Upper lobe of left lung (tissue), 6 donors: ENCODE measurements at regions not wholly inside any gene's neighbourhood (a gene's known extent, or its start where the extent isn't known, plus 50 kb on each side); places are given as distances from the start of the nearest gene placed in this dataset.
"Not testable (repeated sequence)": the region's sequence is repeated elsewhere in the genome, so short reads cannot be mapped to it uniquely, and the experiment has no call there.

Source experiments
- ATAC-seq, 2 donors: fragments of 200-7000 bp; cut with Tn5 transposase; one replicate each; pipeline ENCODE4 v1.9.1; 2022; ENCODE audit warnings: mild to moderate bottlenecking in 2 of 2, moderate library complexity in 2 of 2; ENCODE audit not compliant: low FRiP score in 2 of 2
- DNase-seq, 2 donors: peaks; one replicate each; pipeline ENCODE4 v3.0.0-alpha.2; 2019 to 2020
- H3K27ac ChIP-seq, 4 donors: fragments of 200-600 bp; sonication (generic); one replicate each; pipeline ENCODE4 v1.5.1; 2016 to 2019
- H3K27me3 ChIP-seq, 4 donors: fragments of 200-600 bp; sonication (generic); one replicate each; pipeline ENCODE4 v1.5.1; 2017 to 2019
- H3K36me3 ChIP-seq, 4 donors: fragments of 200-600 bp; sonication (generic); one replicate each; pipeline ENCODE4 v1.5.1; 2016 to 2019
- H3K4me1 ChIP-seq, 4 donors: fragments of 200-600 bp; sonication (generic); one replicate each; pipeline ENCODE4 v1.5.1; 2018 to 2019
- H3K4me3 ChIP-seq, 4 donors: fragments of 200-600 bp; sonication (generic); one replicate each; pipeline ENCODE4 v1.5.1; 2017 to 2019; ENCODE audit warnings: mild to moderate bottlenecking in 2 of 4, moderate library complexity in 1 of 4
- H3K9me3 ChIP-seq, 4 donors: fragments of 200-600 bp; sonication (generic); one replicate each; pipeline ENCODE4 v1.5.1; 2018 to 2019
- EP300 ChIP-seq, 4 donors: sonication (generic); formaldehyde crosslinking; IDR thresholded peaks; one replicate each; pipeline ENCODE4 v1.5.1; 2017; ENCODE audit warnings: antibody characterized with exemption in 4 of 4, control low read depth in 2 of 4
- POLR2A ChIP-seq, 4 donors: fragments of 450-650 bp; IDR thresholded peaks; one replicate each; pipeline ENCODE4 v1.5.1; 2016 to 2017; ENCODE audit warnings: antibody characterized with exemption in 4 of 4, mild to moderate bottlenecking in 2 of 4
- POLR2AphosphoS5 ChIP-seq, 2 donors: sonication (generic); formaldehyde crosslinking; IDR thresholded peaks; one replicate each; pipeline ENCODE4 v1.5.1; 2017; ENCODE audit warnings: antibody characterized with exemption in 2 of 2
- WGBS, 2 donors: methylation state at CpG; one replicate each; pipeline ENCODE4 v1.1.5; 2017 to 2018; 5-methylcytosine and 5-hydroxymethylcytosine counted together
- TF ChIP-seq, protein P1 (sequence below), 6 experiments: fragments of 450-650 bp in 4 of 6; fragments of 200-600 bp in 2 of 6; sonication (generic) in 2 of 6; IDR thresholded peaks; one replicate each; pipeline ENCODE4 v1.5.1; 2016 to 2019; ENCODE audit warnings: antibody characterized with exemption in 6 of 6
- donor health status: DM: no; HTN: no; CAD: no; lungs with moderate emphysema.
- donor health status: DM: no; HTN: yes; CAD: no; lungs with severe emphysema.

DNA sequence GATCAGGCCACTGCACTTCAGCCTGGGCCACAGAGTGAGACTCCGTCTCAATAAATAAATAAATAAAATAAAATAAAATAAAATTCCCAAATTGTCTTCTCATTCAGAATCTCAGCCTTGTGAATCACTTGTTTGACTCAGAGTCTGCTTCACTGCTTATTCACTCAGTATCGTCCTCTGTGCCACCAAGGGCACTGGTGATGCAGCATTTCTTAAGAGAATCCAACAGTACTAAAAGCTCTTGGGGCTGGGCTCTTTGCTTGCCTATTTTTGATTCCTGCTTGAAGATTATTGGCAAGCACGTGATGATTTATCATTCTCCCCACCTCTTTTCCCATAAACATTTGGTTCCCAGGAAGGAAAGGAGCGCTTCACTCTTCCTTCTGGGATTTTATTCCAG is 54.8 kb upstream of the HMGB1 start:
- ATAC-seq (no peak), DNase-seq (no peak)
- no peak for TF ChIP-seq EP300 (IDR thresholded peaks at IDR 0.05)
- TF ChIP-seq POLR2A (IDR thresholded peaks at IDR 0.05): no peak
- TF ChIP-seq POLR2AphosphoS5 (IDR thresholded peaks at IDR 0.05): no peak
- TF ChIP-seq, protein P1, sequence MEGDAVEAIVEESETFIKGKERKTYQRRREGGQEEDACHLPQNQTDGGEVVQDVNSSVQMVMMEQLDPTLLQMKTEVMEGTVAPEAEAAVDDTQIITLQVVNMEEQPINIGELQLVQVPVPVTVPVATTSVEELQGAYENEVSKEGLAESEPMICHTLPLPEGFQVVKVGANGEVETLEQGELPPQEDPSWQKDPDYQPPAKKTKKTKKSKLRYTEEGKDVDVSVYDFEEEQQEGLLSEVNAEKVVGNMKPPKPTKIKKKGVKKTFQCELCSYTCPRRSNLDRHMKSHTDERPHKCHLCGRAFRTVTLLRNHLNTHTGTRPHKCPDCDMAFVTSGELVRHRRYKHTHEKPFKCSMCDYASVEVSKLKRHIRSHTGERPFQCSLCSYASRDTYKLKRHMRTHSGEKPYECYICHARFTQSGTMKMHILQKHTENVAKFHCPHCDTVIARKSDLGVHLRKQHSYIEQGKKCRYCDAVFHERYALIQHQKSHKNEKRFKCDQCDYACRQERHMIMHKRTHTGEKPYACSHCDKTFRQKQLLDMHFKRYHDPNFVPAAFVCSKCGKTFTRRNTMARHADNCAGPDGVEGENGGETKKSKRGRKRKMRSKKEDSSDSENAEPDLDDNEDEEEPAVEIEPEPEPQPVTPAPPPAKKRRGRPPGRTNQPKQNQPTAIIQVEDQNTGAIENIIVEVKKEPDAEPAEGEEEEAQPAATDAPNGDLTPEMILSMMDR (IDR thresholded peaks at IDR 0.05): no peak
- 77 to 88% methylated on average over 4 of the region's 4 CpGs for WGBS, 2 donors
- no peak overlapping the region for H3K4me3 ChIP-seq
- H3K9me3 ChIP-seq: no peaks in the 10 kb centered on the region
- H3K4me1 ChIP-seq: no peaks in the 10 kb centered on the region
- no peak overlapping the region for H3K27ac ChIP-seq
- no peaks in the 10 kb centered on the region for H3K36me3 ChIP-seq
- H3K27me3 ChIP-seq: no peaks in the 10 kb centered on the region

DNA sequence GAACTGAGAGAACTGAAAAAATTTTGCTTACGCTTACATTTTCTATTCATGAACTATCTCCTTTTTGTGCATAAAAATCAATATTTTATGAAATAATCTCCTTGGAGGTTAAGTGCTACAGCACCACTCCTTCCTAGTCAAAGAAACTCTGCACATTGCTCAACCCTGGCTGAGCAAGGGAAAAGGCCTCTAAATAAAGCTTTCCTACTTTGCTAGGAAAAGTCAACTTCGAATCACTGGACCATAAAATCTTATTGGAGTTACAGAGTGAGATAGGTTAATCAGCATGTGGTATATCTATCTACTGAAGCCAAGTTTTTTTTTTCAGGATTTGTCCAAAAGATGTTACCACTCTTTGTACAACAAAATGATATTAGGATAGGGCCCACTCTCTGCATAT is 57.5 kb upstream of the HMGB1 start:
- no peak for ATAC-seq
- Histone ChIP-seq H3K4me1 (no peaks in the 10 kb centered on the region), H3K36me3 (no peaks in the 10 kb centered on the region), H3K4me3 (no peak overlapping the region), H3K27me3 (no peaks in the 10 kb centered on the region), H3K9me3 (no peaks in the 10 kb centered on the region), H3K27ac (no peak overlapping the region)
- no peak for DNase-seq
- WGBS, 2 donors: 67 to 75% methylated on average over 2 of the region's 2 CpGs
- TF ChIP-seq, protein P1 (IDR thresholded peaks at IDR 0.05): no peak
- TF ChIP-seq POLR2A (IDR thresholded peaks at IDR 0.05) (no peak), EP300 (IDR thresholded peaks at IDR 0.05) (no peak), POLR2AphosphoS5 (IDR thresholded peaks at IDR 0.05) (no peak)

DNA sequence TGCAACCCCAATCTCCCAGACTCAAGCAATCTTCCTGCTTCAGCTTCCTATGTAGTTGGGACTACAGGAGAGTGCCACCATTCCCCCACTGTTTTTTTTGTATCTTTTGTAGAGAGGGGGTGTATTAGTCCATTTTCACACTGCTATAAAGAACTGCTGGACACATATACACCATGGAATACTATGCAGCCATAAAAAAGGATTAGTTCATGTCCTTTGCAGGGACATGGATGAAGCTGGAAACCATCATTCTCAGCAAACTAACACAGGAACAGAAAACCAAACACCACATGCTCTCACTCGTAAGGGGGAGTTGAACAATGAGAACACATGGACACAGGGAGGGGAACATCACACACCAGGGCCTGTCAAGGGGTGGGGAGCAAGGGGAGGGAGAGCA is 58.1 kb upstream of the HMGB1 start:
- H3K27ac ChIP-seq, ATAC-seq, H3K36me3 ChIP-seq, H3K9me3 ChIP-seq, H3K27me3 ChIP-seq, H3K4me3 ChIP-seq, H3K4me1 ChIP-seq, DNase-seq: not testable (repeated sequence)
- WGBS, 2 donors: 75 to 87% methylated on average over 1 of the region's 1 CpG

DNA sequence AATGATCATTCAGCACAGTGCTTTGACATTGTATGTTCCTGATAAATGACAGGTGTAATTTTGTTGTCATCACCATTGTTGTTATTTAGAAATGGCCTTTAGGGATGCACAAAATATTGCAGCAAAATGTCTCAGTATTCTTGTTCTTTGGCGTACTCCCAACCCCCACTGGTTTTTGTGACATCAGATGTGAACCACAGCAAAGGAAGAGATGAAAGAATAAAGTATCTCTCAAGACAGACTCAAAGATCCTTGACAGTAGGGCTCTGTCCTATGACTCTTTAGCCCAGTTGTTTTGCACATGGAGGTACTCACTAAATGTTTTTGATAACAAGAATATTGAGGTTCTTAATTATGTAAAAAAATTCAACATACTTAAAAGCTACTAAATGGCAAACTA is 59.5 kb upstream of the HMGB1 start:
- not testable (repeated sequence) for H3K27ac ChIP-seq, DNase-seq, ATAC-seq

DNA sequence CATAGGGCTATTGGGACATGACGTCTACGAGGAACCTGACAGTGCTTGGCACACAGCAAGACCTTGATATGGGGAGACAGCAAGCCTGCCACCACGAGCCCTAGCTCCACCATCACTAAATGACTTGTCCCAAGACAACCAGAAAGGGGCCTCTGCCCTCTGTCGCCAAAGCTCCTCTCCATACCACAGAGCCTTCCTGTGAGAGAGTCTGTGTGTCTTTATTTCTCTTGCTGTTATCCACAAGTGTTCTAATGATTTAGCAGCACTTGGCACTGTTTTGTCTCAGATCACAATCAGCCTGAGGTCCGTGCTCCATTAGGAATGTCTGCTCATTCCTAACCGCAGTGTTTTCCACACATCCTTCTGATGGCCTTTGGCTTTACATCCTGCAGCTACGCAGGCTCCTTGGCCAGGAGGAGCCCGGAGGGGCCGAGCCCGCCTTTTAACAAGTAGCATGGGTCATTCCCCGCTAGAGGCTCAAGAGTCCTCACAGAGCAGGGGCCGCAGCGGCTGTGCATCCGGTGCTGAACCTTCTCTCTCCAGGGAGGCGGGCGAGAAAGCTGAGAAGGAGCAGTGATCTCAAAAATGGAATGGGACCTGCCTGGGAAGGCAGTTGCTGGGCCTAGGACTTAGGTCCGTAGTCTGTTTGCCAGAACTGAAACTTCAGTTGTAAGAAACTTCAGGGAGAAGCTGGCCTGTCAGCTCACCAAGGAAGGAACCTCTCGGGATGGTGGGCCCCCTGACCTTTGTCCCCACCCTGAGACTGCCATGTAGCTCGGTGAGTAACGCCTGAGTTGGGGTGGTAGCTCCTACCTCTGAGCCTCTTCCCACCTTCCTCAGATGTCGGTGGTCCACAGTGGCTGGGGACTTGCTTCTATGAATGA is 61.1 kb upstream of the HMGB1 start:
- Histone ChIP-seq H3K27me3 (no peaks in the 10 kb centered on the region), H3K27ac (no peak overlapping the region), H3K36me3 (no peaks in the 10 kb centered on the region), H3K4me3 (no peak overlapping the region), H3K9me3 (no peaks in the 10 kb centered on the region), H3K4me1 (no peaks in the 10 kb centered on the region)
- no peak for TF ChIP-seq POLR2AphosphoS5 (IDR thresholded peaks at IDR 0.05)
- TF ChIP-seq POLR2A (IDR thresholded peaks at IDR 0.05): no peak
- TF ChIP-seq, protein P1 (IDR thresholded peaks at IDR 0.05): no peak
- TF ChIP-seq EP300 (IDR thresholded peaks at IDR 0.05): no peak
- ATAC-seq (no peak), DNase-seq (peak in 1 of 2 donors; percentile 45)
- WGBS, 2 donors: 79 to 84% methylated on average over 8 to 21 of the region's 21 CpGs

More for the DNA sequence above, 59.5 kb upstream of the HMGB1 start:
- 0% methylated on average over 1 of the region's 1 CpG for WGBS, 2 donors
- not testable (repeated sequence) for H3K4me3 ChIP-seq, H3K27me3 ChIP-seq, H3K36me3 ChIP-seq, H3K4me1 ChIP-seq, H3K9me3 ChIP-seq
